B cell (primary cell): ENCODE measurements at regions not wholly inside any gene's neighbourhood (a gene's known extent, or its start where the extent isn't known, plus 50 kb on each side); places are given as distances from the start of the nearest gene placed in this dataset.

Experiments used
- ATAC-seq: fragments of 200-7000 bp; cut with Tn5 transposase; one replicate; pipeline ENCODE4 v1.10.0; 2021; ENCODE audit warnings: low read depth, mild to moderate bottlenecking, moderate number of reproducible peaks, moderate library complexity
- CTCF ChIA-PET: fragments of 350-600 bp; sonication (Branson Sonifier 250); formaldehyde crosslinking; loops from one replicate; lab custom pipeline; 2021; ENCODE audit warnings: antibody characterized with exemption, inconsistent platforms; lab: Charles Lee
- POLR2A ChIA-PET: fragments of 350-600 bp; sonication (Branson Sonifier 250); formaldehyde crosslinking; loops from one replicate; lab custom pipeline; 2021; ENCODE audit warnings: antibody characterized with exemption; lab: Charles Lee
- DNase-seq: peaks from one replicate; pipeline ENCODE4 v3.0.0; 2013
- H2AFZ ChIP-seq: 2 replicates; pipeline ENCODE4 v1.6.1; 2012; ENCODE audit warnings: mild to moderate bottlenecking, low read depth, low read length; ENCODE audit not compliant: insufficient read depth, poor library complexity, severe bottlenecking
- H3K27ac ChIP-seq, 2 donors: 1 replicate in 1 of 2; 2 replicates in 1 of 2; pipeline ENCODE4 v1.5.1; 2012 to 2013; ENCODE audit warnings: low read length in 2 of 2, mild to moderate bottlenecking in 2 of 2, moderate library complexity in 1 of 2
- H3K27me3 ChIP-seq, 4 experiments: fragments of 200-600 bp in 1 of 4; sonication (generic) in 1 of 4; replicated peaks in 1 of 4; 1 replicate in 2 of 4; 2 replicates in 2 of 4; pipeline versions ENCODE4 v1.6.1 to v1.7.0; 2013 to 2016; ENCODE audit warnings: low read length in 3 of 4, mild to moderate bottlenecking in 2 of 4, mixed read lengths in 1 of 4, moderate library complexity in 1 of 4; ENCODE audit not compliant: insufficient read depth in 4 of 4, control insufficient read depth in 3 of 4; ENCODE audit errors: control extremely low read depth in 1 of 4
- H3K36me3 ChIP-seq, 2 experiments: replicated peaks in 1 of 2; 1 replicate in 1 of 2; 2 replicates in 1 of 2; pipeline versions ENCODE4 v1.6.1 to v1.7.1; 2013; ENCODE audit warnings: low read length in 1 of 2; ENCODE audit not compliant: insufficient read depth in 2 of 2, control insufficient read depth in 1 of 2; ENCODE audit errors: control extremely low read depth in 1 of 2, extremely low read depth in 1 of 2
- H3K4me1 ChIP-seq, 2 donors: fragments of 200-600 bp in 1 of 2; sonication (generic) in 1 of 2; 1 replicate in 1 of 2; 2 replicates in 1 of 2; pipeline versions ENCODE4 v1.5.1 to v1.6.1; 2013 to 2017; ENCODE audit warnings: low read length in 2 of 2; ENCODE audit not compliant: control insufficient read depth in 2 of 2, insufficient read depth in 2 of 2
- H3K4me2 ChIP-seq: replicated peaks from 2 replicates; pipeline ENCODE3; 2012; ENCODE audit warnings: mild to moderate bottlenecking, low read depth, low read length; ENCODE audit not compliant: poor library complexity, severe bottlenecking
- H3K4me3 ChIP-seq, 5 experiments: fragments of 200-600 bp in 1 of 5; sonication (generic) in 1 of 5; 1 replicate in 3 of 5; 2 replicates in 2 of 5; pipeline versions ENCODE4 v1.5.1 to v1.7.0; 2011 to 2016; ENCODE audit warnings: low read length in 4 of 5, mild to moderate bottlenecking in 4 of 5, low read depth in 2 of 5, control low read depth in 1 of 5, moderate library complexity in 1 of 5; ENCODE audit not compliant: insufficient read depth in 1 of 5; ENCODE audit errors: control extremely low read depth in 1 of 5, extremely low read depth in 1 of 5
- H3K79me2 ChIP-seq: fragments of 200-600 bp; sonication (generic); one replicate; pipeline ENCODE4 v1.6.0; 2016; ENCODE audit warnings: low read length; ENCODE audit not compliant: control insufficient read depth, insufficient read depth
- H3K9ac ChIP-seq: fragments of 200-600 bp; sonication (generic); 2 replicates; pipeline ENCODE4 v1.6.1; 2017; ENCODE audit warnings: mild to moderate bottlenecking, low read length, moderate library complexity
- H3K9me3 ChIP-seq, 3 donors: one replicate each; pipeline versions ENCODE4 v1.6.1 to v1.7.1; 2013; ENCODE audit warnings: low read length in 2 of 3; ENCODE audit not compliant: control insufficient read depth in 2 of 3, insufficient read depth in 1 of 3; ENCODE audit errors: control extremely low read depth in 1 of 3
- H4K20me1 ChIP-seq: 2 replicates; pipeline ENCODE4 v1.6.0; 2012; ENCODE audit warnings: mild to moderate bottlenecking, low read length; ENCODE audit not compliant: insufficient read depth, control insufficient read depth, poor library complexity, severe bottlenecking
- H3K27ac Mint-ChIP-seq: one replicate; pipeline ENCODE4 v1.8.0; 2021; ENCODE audit warnings: mixed read lengths
- H3K27me3 Mint-ChIP-seq: one replicate; pipeline ENCODE4 v1.8.0; 2021; ENCODE audit warnings: mixed read lengths
- H3K4me1 Mint-ChIP-seq: one replicate; pipeline ENCODE4 v1.8.0; 2021; ENCODE audit warnings: mixed read lengths
- H3K4me3 Mint-ChIP-seq: one replicate; pipeline ENCODE4 v1.8.0; 2021; ENCODE audit warnings: mixed read lengths
- H3K9me3 Mint-ChIP-seq: one replicate; pipeline ENCODE4 v1.8.0; 2022; ENCODE audit warnings: mixed read lengths; ENCODE audit not compliant: insufficient read depth
- CTCF ChIP-seq: fragments of 200-600 bp; IDR thresholded peaks from one replicate; pipeline ENCODE4 v1.8.0; 2022; ENCODE audit warnings: antibody characterized with exemption, mild to moderate bottlenecking
- EZH2 ChIP-seq: IDR thresholded peaks from 2 replicates; pipeline ENCODE4 v1.6.1; 2012; ENCODE audit warnings: borderline replicate concordance, low read depth, mild to moderate bottlenecking, moderate library complexity, low read length; ENCODE audit not compliant: insufficient read depth, poor library complexity, severe bottlenecking
- WGBS: methylation state at CpG from one replicate; pipeline ENCODE4 v1.1.5; 2013; ENCODE audit warnings: missing lambda C conversion rate; ENCODE audit not compliant: insufficient coverage; 5-methylcytosine and 5-hydroxymethylcytosine counted together
- intact Hi-C: fragments of 100-400 bp; cut with micrococcal nuclease; formaldehyde crosslinking; loops from one replicate; pipeline ENCODE4 v1.10.0; 2022

DNA sequence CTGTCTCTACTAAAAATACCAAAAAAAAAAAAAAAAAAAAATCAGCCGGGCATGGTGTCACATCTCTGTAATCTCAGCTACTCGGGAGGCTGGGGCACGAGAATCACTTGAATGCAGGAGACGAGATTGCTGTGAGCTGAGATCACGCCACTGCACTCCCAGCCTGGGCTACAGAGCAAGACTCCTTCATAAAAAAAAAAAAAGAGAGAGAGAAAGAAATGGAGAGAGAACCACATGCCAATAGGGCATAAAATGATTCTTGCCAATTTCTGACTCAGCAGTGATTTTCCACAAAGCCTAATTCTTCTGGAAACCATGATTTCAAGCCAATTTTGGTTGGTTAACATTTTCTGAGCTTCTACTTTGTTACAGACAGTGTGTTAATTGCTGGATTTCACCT lies 250.4 kb upstream of the SEL1L start:
- Mint-ChIP-seq H3K27me3 (no peaks in the 10 kb centered on the region), H3K27ac (no peak overlapping the region), H3K9me3 (no peaks in the 10 kb centered on the region), H3K4me3 (no peak overlapping the region), H3K4me1 (no peaks in the 10 kb centered on the region)
- no peak overlapping the region for H3K4me3 ChIP-seq
- no peak overlapping the region for H3K9ac ChIP-seq
- intact Hi-C loops: no loop called here
- H3K27me3 ChIP-seq: no peaks in the 10 kb centered on the region
- no peaks in the 10 kb centered on the region for H3K36me3 ChIP-seq
- CTCF ChIA-PET: no interaction called here
- WGBS: no CpG with 5 or more reads among the region's 5 CpGs
- peaks cover 0 to 6% (median 0%) of the 10 kb centered on the region in 3 donors for H3K9me3 ChIP-seq
- no peak overlapping the region for H3K27ac ChIP-seq
- POLR2A ChIA-PET: no interaction called here
- H3K79me2 ChIP-seq: no peaks in the 10 kb centered on the region
- no peaks in the 10 kb centered on the region for H3K4me1 ChIP-seq
- H3K4me2 ChIP-seq: no peak overlapping the region
- no peaks in the 10 kb centered on the region for H4K20me1 ChIP-seq
- ATAC-seq (no peak), DNase-seq (no peak)
- no peak overlapping the region for H2AFZ ChIP-seq
- TF ChIP-seq EZH2 (no peak), CTCF (no peak)

GRCh38 chr14:81797315-81797714 lies 263.7 kb upstream of the SEL1L start:
- H3K27me3 ChIP-seq: no peaks in the 10 kb centered on the region
- no peak overlapping the region for H3K27ac Mint-ChIP-seq
- no peaks in the 10 kb centered on the region for H3K4me1 Mint-ChIP-seq
- H2AFZ ChIP-seq: no peak overlapping the region
- ChIA-PET POLR2A (no interaction called here), CTCF (no interaction called here)
- H3K9ac ChIP-seq: no peak overlapping the region
- H3K4me3 Mint-ChIP-seq: no peak overlapping the region
- H3K4me2 ChIP-seq: no peak overlapping the region
- H3K27me3 Mint-ChIP-seq: no peaks in the 10 kb centered on the region
- 64% methylated on average over 1 of the region's 2 CpGs for WGBS
- H3K4me3 ChIP-seq: no peak overlapping the region
- no peaks in the 10 kb centered on the region for H4K20me1 ChIP-seq
- H3K36me3 ChIP-seq: no peaks in the 10 kb centered on the region
- intact Hi-C loops: no loop called here
- ATAC-seq: no peak
- no peak for DNase-seq
- H3K4me1 ChIP-seq: no peaks in the 10 kb centered on the region
- TF ChIP-seq EZH2 (no peak), CTCF (no peak)
- H3K27ac ChIP-seq: no peak overlapping the region
- H3K79me2 ChIP-seq: no peaks in the 10 kb centered on the region
- peaks cover 0 to 5% (median 0%) of the 10 kb centered on the region in 3 donors for H3K9me3 ChIP-seq
- peaks cover 3% of the 10 kb centered on the region for H3K9me3 Mint-ChIP-seq
